Stimulated activated naive CD8-positive, alpha-beta T cell treated with anti-CD3 and anti-CD28 coated beads, Interleukin-15, Interleukin-2, amounts not matched to agents 100 U/mL and 50 U/mL, for 24 hours (primary cell): ENCODE measurements at regions not wholly inside any gene's neighbourhood (a gene's known extent, or its start where the extent isn't known, plus 50 kb on each side); places are given as distances from the start of the nearest gene placed in this dataset.
"Not testable (repeated sequence)": the region's sequence is repeated elsewhere in the genome, so short reads cannot be mapped to it uniquely, and the experiment has no call there.

ENCODE experiments used
- ATAC-seq: fragments of 150-1000 bp; cut with Tn5 transposase; one replicate; pipeline ENCODE4 v1.10.0; 2021
- DNase-seq: peaks from one replicate; pipeline ENCODE4 v3.0.0; 2021

DNA sequence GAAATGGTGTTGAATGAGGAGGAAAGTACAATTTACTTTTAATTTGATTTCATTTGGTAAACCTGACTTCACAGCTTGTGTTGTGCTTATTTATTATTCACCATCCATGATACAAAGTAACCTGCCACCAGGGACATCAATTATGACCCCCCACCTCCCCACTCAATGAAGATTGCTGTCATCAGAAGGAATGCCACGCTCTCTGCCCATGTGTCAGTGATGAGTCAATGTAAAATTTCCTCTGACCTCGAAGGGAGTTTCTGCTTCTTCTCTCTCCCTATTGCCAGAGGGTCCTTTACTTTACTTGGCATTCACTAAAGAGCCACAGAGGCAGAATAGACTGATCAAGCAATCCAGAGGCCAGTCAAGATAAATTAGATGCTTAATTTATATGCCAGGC lies 759.7 kb downstream of the CDH11 start:
- no peak for ATAC-seq

DNA sequence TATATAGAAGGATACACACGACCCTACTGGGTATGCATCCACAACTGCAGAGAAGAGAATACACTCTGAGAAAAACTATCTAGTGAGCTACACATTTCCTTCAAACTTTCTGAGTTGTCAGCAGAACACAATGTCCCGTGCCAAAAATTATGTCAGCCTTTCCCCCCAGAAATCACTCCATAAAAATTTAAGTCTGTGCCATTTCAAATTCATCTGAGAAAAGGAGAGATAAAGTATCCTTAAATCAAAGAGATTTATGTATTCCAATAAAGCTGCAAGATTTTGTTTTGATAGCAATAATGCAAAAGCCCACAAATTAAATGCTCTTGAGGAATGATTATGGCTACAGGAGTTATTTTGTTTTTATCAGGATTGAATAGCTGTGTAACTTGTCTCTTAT lies 760.1 kb downstream of the CDH11 start:
- ATAC-seq (no peak), DNase-seq (no peak)

More for the DNA sequence above, 759.7 kb downstream of the CDH11 start:
- DNase-seq, result no peak

DNA sequence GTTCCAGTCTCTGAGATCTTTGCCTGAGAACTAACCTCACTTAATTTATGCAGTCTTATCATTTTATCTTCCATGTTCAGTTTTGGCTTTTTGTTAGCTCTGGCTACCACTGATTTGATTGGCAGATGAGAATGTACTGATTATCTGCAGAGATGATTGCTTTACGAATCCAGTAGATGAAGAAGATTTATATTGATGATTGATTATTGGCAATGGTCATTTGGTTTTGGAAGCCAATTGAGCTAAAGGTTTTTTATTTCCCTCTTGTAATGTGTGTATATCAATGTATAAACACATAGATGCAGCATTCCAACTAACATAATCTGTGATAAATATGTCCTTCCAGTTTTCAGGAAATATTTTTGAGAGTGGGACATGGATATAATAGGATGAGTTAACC lies 763.6 kb downstream of the CDH11 start:
- no peak for ATAC-seq
- no peak for DNase-seq

DNA sequence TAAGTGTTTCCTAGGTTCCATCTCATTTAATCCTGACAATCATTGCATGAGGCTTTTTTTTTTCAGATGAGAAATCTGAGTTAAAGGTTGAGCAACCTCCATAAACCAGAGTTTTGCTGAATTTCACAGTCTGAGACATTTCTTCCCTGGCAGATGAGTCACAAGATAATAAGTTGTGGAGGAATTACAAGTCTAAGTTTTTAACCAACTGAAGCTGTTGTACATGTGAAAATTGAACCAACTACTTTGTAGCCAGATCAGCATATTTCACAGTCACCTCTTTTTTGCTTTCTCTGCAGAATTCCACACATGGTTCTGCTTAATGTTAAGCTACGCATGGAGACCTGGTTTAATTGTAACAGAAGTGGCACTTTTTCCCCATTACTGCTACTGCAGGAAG lies 765.6 kb downstream of the CDH11 start:
- ATAC-seq (no peak), DNase-seq (no peak)

DNA sequence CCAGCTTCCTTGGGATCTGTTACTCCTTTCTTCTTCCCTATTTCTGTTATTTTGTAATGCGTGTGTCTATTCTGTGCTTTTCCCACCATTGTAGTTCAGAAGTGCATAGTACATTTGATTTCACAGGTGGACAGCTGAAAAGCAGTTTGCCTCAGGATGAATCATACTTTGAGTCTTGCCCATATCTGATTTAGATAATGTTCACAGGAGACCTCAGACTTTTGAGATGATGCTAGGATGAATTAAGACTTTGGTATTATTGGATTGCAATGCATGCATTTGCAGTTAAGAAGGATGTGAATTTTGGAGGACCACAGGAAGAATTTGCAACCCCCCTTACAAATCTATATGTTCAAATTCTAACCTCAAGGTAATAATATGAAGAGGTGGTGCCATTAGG lies 769.6 kb downstream of the CDH11 start:
- ATAC-seq, result no peak
- DNase-seq, result no peak

DNA sequence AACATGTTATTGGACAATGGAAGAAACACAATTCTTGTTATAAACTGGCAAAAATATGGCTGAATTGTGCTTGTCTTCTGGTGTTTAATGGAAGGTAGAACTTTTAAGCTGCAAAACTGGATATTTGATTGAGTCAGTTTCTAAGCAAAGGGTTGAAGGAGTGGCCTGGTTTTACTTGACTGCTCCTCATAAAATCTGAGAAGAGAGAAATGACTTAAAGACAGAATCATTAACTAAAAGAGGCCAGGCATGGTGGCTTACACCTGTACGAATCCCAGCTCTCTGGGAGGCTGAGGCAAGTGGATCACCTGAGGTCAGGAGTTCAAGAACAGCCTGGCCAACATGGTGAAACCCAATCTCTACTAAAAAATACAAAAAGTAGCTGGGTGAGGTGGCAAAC lies 770.7 kb downstream of the CDH11 start:
- no peak for DNase-seq
- no peak for ATAC-seq

DNA sequence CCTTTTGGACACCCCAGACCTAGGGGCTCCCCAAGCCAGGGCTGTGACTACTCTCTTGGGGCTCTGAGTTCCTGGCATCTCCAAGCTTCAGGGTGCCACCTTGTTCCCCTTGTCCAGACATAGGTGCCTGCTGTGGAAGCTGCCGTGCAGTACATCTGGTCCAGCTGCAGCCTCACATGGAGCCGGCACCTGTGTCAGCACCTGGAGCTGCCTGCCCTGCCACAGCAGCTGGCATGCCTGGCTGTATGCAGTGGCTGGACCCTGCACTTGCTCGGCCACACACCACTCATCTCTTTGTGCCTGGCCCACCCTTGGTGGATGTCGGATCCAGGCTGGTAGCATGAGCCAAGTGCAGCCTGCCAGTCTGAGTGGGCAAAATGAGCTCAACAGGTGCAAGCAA lies 775.8 kb downstream of the CDH11 start:
- no peak for ATAC-seq

DNA sequence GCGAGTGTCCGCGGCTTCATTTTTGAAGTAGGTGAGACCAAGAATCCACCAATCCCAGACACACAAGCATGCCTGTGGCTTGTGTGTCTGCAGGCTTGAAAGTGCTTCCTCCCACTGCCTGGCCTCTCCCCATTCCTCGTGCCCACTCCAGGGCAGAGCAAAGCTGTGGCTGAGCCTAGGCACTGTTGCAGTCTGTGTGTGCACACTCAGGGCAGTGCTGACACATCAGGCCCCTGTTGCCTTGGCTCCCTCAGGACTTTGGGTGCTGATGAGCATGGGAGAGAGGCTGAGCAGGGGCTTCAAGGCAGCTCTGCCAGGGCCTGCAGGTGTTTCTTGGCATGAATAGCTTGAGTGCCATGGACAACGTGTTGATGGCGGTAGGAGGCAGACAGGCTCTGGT lies 776.7 kb downstream of the CDH11 start:
- no peak for DNase-seq
- ATAC-seq, result no peak

More for the DNA sequence above, 775.8 kb downstream of the CDH11 start:
- no peak for DNase-seq

DNA sequence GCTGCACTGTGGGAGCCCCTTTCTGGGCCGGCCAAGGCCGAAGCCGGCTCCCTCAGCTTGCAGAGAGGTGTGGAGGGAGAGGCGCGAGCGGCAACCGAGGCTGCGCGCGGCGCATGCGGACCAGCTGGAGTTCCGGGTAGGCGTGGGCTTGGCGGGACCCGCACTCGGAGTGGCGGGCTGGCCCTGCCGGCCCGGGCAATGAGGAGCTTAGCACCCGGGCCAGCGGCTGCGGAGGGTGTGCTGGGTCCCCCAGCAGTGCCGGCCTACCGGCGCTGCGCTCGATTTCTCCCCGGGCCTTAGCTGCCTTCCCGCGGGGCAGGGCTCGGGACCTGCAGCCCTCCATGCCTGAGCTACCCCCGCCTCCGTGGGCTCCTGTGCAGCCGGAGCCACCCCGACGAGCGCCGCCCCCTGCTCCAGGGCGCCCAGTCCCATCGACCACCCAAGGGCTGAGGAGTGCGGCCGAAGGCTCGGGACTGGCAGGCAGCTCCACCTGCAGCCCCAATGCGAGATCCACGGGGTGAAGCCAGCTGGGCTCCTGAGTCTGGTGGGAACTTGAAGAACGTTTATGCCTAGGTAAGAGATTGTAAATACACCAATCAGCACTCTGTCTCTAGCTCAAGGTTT lies 777.9 kb downstream of the CDH11 start:
- ATAC-seq, result not testable (repeated sequence)

DNA sequence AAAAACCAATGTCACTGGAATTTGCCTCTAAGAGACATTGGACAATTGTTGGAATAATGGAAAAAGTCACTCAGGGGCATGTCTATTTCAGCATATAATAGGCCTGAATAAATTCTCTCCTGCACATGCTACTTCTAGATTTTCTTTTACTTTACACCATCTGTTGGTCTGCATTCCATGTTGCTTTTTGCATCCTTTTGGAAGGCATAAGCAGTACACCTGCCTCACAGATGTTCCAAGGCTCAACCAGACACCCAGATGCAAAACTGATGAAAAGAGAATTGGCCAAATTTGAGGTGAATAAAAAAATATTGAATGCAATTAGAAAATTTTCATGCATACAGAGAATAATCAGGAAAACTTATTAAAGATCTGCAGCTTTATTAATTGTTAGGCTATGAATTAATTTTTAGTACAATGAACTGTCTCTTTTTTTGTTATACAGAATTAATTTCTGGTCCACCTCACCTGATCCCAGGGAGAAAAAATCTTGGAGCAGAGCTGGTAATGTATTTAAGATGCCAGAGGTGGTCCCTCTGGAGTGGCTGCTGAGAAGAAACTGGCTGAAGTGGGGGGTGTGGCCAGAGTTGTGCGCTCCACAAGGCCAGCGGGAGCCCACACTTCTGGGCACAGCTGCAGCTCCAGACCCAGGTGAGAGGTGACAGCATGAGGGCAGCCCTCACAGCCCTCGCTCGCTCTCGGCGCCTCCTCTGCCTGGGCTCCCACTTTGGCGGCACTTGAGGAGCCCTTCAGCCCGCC lies 778.6 kb downstream of the CDH11 start:
- ATAC-seq (no peak), DNase-seq (no peak)

More for the DNA sequence above, 777.9 kb downstream of the CDH11 start:
- DNase-seq, result not testable (repeated sequence)

DNA sequence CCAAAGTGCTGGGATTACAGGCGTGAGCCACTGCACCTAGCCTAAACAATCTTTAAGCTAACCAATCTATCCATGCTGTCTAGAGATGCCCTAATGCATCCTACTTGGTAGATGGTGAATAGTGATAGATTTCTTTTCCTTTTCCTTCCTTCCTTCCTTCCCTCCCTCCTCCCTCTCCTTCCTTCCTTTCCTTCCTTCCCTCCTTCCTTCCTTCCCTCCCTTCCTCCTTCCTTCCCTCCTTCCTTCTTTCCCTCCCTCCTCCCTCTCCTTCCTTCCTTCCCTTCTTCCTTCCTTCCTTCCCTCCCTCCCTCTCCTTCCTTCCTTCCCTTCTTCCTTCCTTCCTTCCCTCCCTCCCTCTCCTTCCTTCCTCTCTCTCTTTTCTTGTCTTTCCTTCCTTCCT lies 780.5 kb downstream of the CDH11 start:
- not testable (repeated sequence) for DNase-seq, ATAC-seq

DNA sequence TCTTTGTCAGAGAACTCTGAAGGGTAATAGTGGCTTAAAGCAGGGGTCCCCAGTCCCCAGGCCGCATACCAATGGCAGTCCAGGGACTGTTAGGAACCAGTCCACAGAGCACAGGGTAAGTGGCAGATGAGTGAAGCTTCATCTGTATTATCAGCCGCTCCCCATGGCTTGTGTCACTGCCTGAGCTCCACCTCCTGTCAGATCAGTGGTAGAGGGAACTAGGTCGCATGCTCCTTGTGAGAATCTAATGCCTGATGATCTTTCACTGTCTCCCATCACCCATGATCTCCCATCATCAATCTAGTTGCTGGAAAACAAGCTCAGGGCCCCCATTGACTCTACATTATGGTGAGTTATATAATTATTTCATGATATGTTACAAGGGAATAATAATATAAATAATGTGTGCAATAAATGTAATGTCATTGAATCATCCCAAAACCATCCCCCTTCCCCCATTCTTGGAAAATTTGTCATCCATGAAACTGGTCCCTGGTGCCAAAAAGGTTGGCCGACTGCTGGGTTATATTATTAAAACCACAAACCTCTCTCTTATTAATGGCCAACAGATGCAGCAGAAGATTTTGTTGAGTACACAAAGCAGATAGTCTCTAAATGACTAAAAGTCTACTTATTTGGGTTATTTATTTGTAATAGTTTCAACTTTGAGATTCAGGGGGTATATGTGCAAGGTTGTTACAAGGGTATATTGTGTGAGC lies 782.7 kb downstream of the CDH11 start:
- no peak for DNase-seq
- no peak for ATAC-seq

DNA sequence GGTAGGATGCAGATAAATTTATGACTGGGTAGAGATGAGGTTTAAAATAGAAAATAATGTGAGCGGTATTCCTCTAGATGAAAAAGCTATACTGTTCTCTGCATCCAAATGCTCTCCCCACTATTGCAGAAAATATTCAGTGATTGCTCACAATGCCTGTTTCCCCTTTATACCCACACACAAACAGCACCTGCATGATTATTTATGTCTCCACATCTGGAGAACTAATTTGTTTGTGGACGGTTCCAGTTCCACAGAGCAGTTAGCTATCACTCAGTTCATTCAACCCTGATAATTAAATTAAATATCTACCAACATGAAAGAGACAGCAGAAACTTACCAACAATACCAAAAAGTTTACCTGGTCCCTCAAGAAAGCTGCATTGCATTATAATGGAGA lies 800.0 kb downstream of the CDH11 start:
- DNase-seq (no peak), ATAC-seq (no peak)

DNA sequence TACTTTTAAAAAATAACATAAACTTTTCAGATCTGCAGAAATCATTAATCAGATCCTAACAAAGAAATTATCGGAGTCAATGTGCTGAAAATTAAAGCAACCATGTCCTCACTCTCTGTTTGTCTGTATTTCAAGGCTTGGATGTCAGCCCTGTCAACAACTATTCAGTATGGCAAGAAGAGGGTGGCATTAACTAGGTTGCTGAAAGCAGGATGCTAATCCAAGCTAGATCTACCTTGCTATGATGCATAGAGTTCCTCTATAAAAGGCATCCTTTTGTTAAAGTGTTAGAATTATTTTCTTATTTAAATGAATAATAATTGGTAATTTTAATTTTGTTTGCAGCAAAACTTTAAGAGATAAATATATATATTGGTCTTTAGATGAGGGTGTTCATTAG lies 800.8 kb downstream of the CDH11 start:
- ATAC-seq, result no peak
- DNase-seq, result no peak

DNA sequence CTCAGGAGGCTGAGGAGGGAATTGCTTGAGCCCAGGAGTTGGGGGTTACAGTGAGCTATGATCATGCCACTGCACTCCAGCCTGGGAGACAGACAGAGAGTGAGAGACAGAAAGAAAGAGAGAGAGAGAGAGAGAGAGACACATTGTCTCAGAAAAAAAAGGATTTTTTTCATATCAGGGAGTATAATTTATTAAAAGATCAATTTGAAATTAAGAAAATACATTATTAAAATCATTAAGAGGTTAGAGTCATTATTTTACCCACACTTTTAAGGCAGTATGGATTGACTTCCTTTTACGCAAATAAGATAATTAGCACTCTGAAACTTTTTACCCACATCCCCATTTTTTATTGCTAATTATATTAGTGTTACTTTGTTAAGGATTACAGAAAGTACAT lies 804.3 kb downstream of the CDH11 start:
- DNase-seq (no peak), ATAC-seq (no peak)

DNA sequence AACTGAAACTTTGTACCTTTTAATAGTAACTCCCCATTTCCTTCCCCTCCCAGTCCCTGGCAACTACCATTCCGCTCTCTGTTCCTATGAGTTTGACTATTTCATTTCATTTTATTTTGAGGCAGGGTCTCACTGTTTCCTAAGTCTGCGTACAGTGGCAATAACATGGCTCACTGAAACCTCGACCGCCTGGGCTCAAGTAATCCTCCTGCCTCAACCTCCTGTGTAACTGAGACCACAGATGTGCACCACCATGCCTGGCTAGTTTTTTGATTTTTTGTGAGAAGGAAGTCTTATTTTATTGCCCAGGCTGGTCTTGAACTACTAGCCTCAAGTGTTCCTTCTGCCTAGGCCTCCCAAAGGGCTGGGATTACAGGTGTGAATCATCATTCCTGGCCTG lies 808.1 kb downstream of the CDH11 start:
- no peak for ATAC-seq

DNA sequence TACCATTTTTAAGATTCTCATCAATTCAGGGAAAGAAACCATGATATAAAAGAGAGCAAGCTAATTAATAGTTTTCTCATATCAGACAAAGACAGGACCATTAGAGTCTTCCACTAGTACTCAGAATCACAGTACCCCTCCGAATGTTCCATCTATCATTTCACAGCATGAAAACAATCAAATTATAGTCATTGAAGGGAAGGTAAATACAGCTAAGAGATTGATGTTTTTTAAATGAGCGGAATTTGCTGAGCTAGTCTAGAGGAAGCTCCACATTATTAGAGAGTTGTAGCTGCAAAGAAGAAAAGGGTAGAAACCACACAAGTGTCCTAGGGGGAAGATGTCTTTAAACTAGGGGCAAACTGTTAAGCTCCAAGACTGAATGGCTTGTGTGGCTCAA lies 808.9 kb downstream of the CDH11 start:
- no peak for DNase-seq
- ATAC-seq, result no peak

More for the DNA sequence above, 808.1 kb downstream of the CDH11 start:
- no peak for DNase-seq

DNA sequence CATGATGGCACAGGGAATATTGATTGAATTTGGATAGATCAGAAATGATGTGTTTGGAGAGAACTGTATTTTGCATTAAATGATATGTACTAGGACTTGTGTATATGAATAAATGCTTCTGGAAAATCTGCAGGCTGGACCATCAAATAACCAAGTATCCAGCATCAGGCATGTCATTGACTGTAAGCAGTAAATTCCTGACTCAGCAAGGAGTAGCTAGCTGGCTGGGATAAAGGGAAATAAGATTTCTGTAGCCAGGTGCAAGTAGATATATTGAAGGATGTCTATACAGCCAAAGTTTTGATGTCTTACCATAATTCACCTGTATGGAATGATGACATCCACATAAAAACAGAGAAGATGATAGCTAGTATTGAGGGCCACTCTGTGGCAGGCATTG lies 809.6 kb downstream of the CDH11 start:
- ATAC-seq (no peak), DNase-seq (no peak)

DNA sequence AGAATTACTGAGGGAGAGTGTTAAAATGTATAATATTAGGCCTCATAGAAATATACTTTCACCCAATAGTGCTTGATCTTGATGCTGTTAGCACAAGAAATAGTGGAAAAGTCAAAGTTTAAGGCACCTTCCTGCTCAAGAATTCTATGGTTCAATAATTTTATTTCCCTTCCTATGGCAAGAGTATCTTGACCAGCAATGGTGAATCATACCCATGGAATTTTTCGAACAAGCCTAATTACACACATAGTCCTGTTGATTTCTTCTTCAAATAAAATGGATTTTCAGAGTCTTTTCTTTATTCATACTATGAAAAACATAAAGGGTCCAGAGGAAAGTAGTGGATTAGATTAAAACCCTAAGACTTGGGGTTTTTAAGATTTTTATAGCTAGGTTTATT lies 810.6 kb downstream of the CDH11 start:
- no peak for DNase-seq
- no peak for ATAC-seq

DNA sequence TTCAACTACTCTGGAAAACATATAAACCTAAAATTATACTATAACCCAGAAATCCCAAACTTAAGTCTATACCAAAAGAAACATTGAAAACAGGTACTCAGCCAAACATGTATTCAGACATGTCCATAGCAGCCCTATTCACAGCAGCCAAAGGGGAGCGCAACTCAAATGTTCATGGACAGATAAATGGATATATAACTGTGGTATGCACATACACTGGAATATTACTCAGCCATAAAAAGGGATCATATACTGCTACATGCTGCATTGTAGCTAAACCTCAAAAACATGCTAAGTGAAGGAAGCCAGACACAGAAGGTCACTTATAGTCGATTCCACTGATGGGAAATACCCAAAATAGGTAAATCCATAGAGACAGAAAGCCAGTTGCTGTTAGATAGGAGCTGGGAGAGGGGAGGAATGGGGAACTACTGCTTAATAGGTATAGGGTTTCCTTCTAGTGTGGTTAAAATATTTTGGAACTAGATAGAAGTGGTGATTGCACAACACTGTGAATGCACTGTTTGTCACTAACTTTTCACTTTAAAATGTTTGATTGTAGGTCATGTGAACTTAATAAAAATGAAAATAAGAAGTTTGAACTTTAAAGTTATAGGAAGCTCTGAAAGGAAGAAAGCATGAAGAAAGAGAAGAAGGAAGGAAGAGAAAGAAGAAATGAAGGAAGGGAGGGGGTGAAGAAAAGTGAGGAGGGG lies 812.3 kb downstream of the CDH11 start:
- ATAC-seq (no peak), DNase-seq (no peak)

DNA sequence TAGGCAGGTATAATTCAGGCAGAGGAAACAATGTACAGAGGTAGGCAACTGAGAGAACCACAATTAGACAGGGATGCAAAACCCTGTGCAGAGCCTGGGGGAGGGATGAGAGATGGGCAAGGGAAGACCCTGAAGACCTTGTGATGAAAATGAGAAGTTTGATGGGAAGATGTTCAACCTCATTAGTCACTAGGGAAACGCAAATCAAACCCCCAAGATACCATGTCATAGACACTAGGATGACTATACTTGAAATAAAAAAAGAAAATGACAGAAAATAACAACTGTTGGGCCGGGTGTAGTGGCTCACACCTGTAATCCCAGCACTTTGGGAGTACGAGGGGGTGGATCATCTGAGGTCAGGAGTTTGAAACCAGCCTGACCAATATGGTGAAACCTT lies 813.1 kb downstream of the CDH11 start:
- ATAC-seq, result no peak
- DNase-seq, result no peak

DNA sequence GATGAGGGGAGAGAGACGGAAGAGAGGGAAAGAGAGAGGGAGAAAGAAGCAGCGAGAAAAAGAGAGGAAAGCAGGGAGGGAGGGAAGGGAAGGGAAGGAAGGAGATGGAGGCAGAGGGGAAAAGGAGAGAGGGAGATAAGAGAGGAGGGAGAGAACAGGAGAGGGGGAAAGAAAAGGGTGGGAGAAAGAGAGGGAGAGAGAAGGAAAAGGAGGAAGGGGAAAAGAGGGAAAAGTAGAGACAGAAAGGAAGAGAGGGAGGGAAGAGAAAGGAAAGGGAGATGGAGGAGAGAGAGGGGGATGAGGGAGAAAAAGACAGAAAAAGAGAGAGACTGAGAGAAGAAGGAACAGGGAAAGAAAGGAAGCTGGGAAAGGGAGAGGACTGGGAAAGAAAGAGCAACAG lies 814.4 kb downstream of the CDH11 start:
- ATAC-seq (no peak), DNase-seq (no peak)

DNA sequence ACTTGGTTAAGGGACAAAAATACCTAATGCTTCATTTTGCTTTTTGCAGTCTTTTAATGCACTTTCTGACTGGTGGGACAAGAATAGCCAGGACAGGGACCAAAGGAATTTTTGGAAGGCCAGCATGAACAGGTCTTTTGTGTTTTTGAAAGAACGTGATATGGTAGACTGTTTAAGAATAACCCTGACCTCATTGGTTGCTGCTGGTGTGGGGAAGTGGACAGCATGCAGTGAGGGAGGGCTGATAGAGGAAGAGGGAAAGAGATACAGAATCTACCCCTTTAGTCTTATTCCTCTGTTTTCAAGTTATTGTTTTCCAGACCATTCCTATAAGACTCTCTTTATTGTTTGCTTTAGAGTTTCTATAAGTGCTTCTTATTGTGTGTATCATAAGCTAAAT lies 816.2 kb downstream of the CDH11 start:
- DNase-seq (no peak), ATAC-seq (no peak)
